IMR-90 (cell line): ENCODE measurements at regions not wholly inside any gene's neighbourhood (a gene's known extent, or its start where the extent isn't known, plus 50 kb on each side); places are given as distances from the start of the nearest gene placed in this dataset.

Experiments used
- ATAC-seq: fragments of 200-7000 bp; cut with Tn5 transposase; 2 replicates; pipeline ENCODE4 v1.9.1; 2020; ENCODE audit warnings: low read depth, mild to moderate bottlenecking, moderate library complexity
- BruUV-seq: library from RNA; stranded (reverse); fragments of 400-500 nt; replicated peaks from 2 replicates; lab custom pipeline; 2021; lab: Mats Ljungman, UMichigan
- CTCF ChIA-PET: fragments of 300-600 bp; formaldehyde crosslinking; extraction: SDS; loops from one replicate; lab custom pipeline; 2021; ENCODE audit warnings: antibody characterized with exemption; lab: Yijun Ruan, JAX
- POLR2A ChIA-PET: fragments of 300-600 bp; sonication (Branson Sonifier 250); formaldehyde crosslinking; loops from one replicate; lab custom pipeline; 2022; ENCODE audit warnings: antibody characterized with exemption; ENCODE audit not compliant: unreplicated experiment; lab: Charles Lee
- DNase-seq: peaks from one replicate; pipeline ENCODE4 v3.0.0; 2013
- H2AFZ ChIP-seq: replicated peaks from 2 replicates; pipeline ENCODE3; 2013; ENCODE audit warnings: low read length, mild to moderate bottlenecking; ENCODE audit not compliant: poor library complexity
- H2AK5ac ChIP-seq: 2 replicates; pipeline ENCODE4 v1.6.1; 2013; ENCODE audit warnings: low read depth, low read length, inconsistent platforms
- H2AK9ac ChIP-seq: replicated peaks from 2 replicates; pipeline ENCODE3; 2013; ENCODE audit warnings: mild to moderate bottlenecking, low read depth, low read length, moderate library complexity; ENCODE audit not compliant: poor library complexity
- H2BK120ac ChIP-seq: 2 replicates; pipeline ENCODE4 v1.6.1; 2013; ENCODE audit warnings: low read depth, low read length, inconsistent platforms
- H2BK15ac ChIP-seq: 3 replicates; pipeline ENCODE4 v1.6.1; 2013; ENCODE audit warnings: low read depth, low read length, inconsistent platforms
- H2BK20ac ChIP-seq: 2 replicates; pipeline ENCODE4 v1.6.1; 2013; ENCODE audit warnings: low read depth, mild to moderate bottlenecking, inconsistent platforms, low read length, moderate library complexity
- H2BK5ac ChIP-seq: 2 replicates; pipeline ENCODE4 v1.6.1; 2013; ENCODE audit warnings: mild to moderate bottlenecking, low read depth, low read length, inconsistent platforms; ENCODE audit not compliant: poor library complexity, severe bottlenecking
- H3K14ac ChIP-seq: replicated peaks from 2 replicates; pipeline ENCODE4 v1.6.1; 2013; ENCODE audit warnings: low read depth, low read length, inconsistent platforms
- H3K18ac ChIP-seq: 2 replicates; pipeline ENCODE4 v1.6.1; 2013; ENCODE audit warnings: low read depth, low read length, control low read depth
- H3K23ac ChIP-seq: 2 replicates; pipeline ENCODE4 v1.6.1; 2013; ENCODE audit warnings: low read depth, low read length, inconsistent platforms
- H3K27ac ChIP-seq: 2 replicates; pipeline ENCODE4 v1.5.1; 2013; ENCODE audit warnings: mild to moderate bottlenecking, control low read depth, low read length; ENCODE audit not compliant: insufficient read depth
- H3K27me3 ChIP-seq: 2 replicates; pipeline ENCODE4 v1.6.1; 2013; ENCODE audit warnings: low read length; ENCODE audit not compliant: control insufficient read depth, insufficient read depth
- H3K36me3 ChIP-seq: 2 replicates; pipeline ENCODE4 v1.6.1; 2013; ENCODE audit warnings: low read length, mixed read lengths; ENCODE audit not compliant: control insufficient read depth, insufficient read depth
- H3K4ac ChIP-seq: 2 replicates; pipeline ENCODE4 v1.6.1; 2013; ENCODE audit warnings: low read depth, low read length, inconsistent platforms
- H3K4me1 ChIP-seq: 2 replicates; pipeline ENCODE4 v1.6.1; 2013; ENCODE audit warnings: low read length, mixed read lengths; ENCODE audit not compliant: control insufficient read depth, insufficient read depth
- H3K4me2 ChIP-seq: 2 replicates; pipeline ENCODE4 v1.6.1; 2013; ENCODE audit warnings: low read depth, mild to moderate bottlenecking, control low read depth, low read length, moderate library complexity
- H3K4me3 ChIP-seq: 2 replicates; pipeline ENCODE4 v1.5.1; 2013; ENCODE audit warnings: low read depth, mild to moderate bottlenecking, control low read depth, low read length, moderate library complexity; ENCODE audit not compliant: insufficient read depth
- H3K56ac ChIP-seq: 2 replicates; pipeline ENCODE4 v1.6.1; 2013; ENCODE audit warnings: low read length, inconsistent platforms; ENCODE audit not compliant: insufficient read depth; ENCODE audit errors: extremely low read depth
- H3K79me1 ChIP-seq, 2 experiments: 2 replicates each; pipeline ENCODE4 v1.6.1; 2013; ENCODE audit warnings: low read length in 2 of 2, inconsistent platforms in 1 of 2, low read depth in 1 of 2
- H3K9ac ChIP-seq: 2 replicates; pipeline ENCODE4 v1.6.1; 2013; ENCODE audit warnings: low read depth, low read length, control low read depth
- H3K9me1 ChIP-seq: 2 replicates; pipeline ENCODE4 v1.6.1; 2013; ENCODE audit warnings: low read length, inconsistent platforms; ENCODE audit not compliant: insufficient read depth
- H3K9me3 ChIP-seq: 2 replicates; pipeline ENCODE4 v1.6.1; 2013; ENCODE audit warnings: low read length; ENCODE audit not compliant: control insufficient read depth, insufficient read depth
- H4K20me1 ChIP-seq: 2 replicates; pipeline ENCODE4 v1.6.1; 2013; ENCODE audit warnings: low read length, inconsistent platforms; ENCODE audit not compliant: insufficient read depth
- H4K5ac ChIP-seq: 2 replicates; pipeline ENCODE4 v1.6.1; 2013; ENCODE audit warnings: mild to moderate bottlenecking, low read depth, low read length, control low read depth
- H4K8ac ChIP-seq, 2 experiments: 2 replicates each; pipeline ENCODE4 v1.6.1; 2013; ENCODE audit warnings: low read depth in 2 of 2, low read length in 2 of 2, control low read depth in 1 of 2, inconsistent platforms in 1 of 2
- H4K91ac ChIP-seq: 2 replicates; pipeline ENCODE4 v1.6.1; 2013; ENCODE audit warnings: low read depth, low read length, inconsistent platforms; ENCODE audit not compliant: insufficient read depth
- BHLHE40 ChIP-seq: fragments of 150-350 bp; IDR thresholded peaks from 2 replicates; pipeline ENCODE4 v1.6.1; 2016; ENCODE audit warnings: mild to moderate bottlenecking, low read depth, low read length
- CEBPB ChIP-seq: IDR thresholded peaks from 2 replicates; pipeline ENCODE4 v1.6.1; 2012; ENCODE audit warnings: low read depth, low read length, improper control_type of control experiment
- CHD1 ChIP-seq: IDR thresholded peaks from 2 replicates; pipeline ENCODE4 v1.6.1; 2012; ENCODE audit warnings: low read depth, low read length, improper control_type of control experiment
- FOS ChIP-seq: fragments of 150-350 bp; IDR thresholded peaks from 2 replicates; pipeline ENCODE4 v1.6.1; 2016; ENCODE audit warnings: low read depth, low read length
- MAFK ChIP-seq: IDR thresholded peaks from 2 replicates; pipeline ENCODE4 v1.6.1; 2012; ENCODE audit warnings: low read depth, low read length, improper control_type of control experiment
- MAZ ChIP-seq: IDR thresholded peaks from 2 replicates; pipeline ENCODE4 v1.6.1; 2012; ENCODE audit warnings: low read depth, mild to moderate bottlenecking, low read length, improper control_type of control experiment, moderate library complexity, borderline replicate concordance
- MXI1 ChIP-seq: IDR thresholded peaks from 2 replicates; pipeline ENCODE4 v1.6.1; 2012; ENCODE audit warnings: low read depth, mild to moderate bottlenecking, low read length, moderate library complexity, borderline replicate concordance
- NFE2L2 ChIP-seq: fragments of 150-350 bp; IDR thresholded peaks from 2 replicates; pipeline ENCODE4 v1.6.1; 2016; ENCODE audit warnings: low read depth, mild to moderate bottlenecking, low read length
- POLR2A ChIP-seq: IDR thresholded peaks from 2 replicates; pipeline ENCODE4 v1.6.1; 2012; ENCODE audit warnings: mild to moderate bottlenecking, low read depth, low read length
- RAD21 ChIP-seq: IDR thresholded peaks from 2 replicates; pipeline ENCODE4 v1.6.1; 2012; ENCODE audit warnings: low read length, improper control_type of control experiment
- RCOR1 ChIP-seq: IDR thresholded peaks from 2 replicates; pipeline ENCODE4 v1.6.1; 2012; ENCODE audit warnings: mild to moderate bottlenecking, low read length, improper control_type of control experiment; ENCODE audit not compliant: insufficient replicate concordance
- RFX5 ChIP-seq: IDR thresholded peaks from 2 replicates; pipeline ENCODE4 v1.8.0; 2012; ENCODE audit warnings: low read depth, mild to moderate bottlenecking, low read length, moderate library complexity
- SMC3 ChIP-seq: fragments of 150-350 bp; IDR thresholded peaks from 2 replicates; pipeline ENCODE4 v1.6.1; 2016; ENCODE audit warnings: low read depth, mild to moderate bottlenecking, antibody characterized with exemption, low read length, moderate library complexity
- WGBS, 2 experiments: methylation state at CpG; one replicate each; pipeline versions ENCODE4 v1.1.5 to v1.1.7; 2013; ENCODE audit warnings: missing lambda C conversion rate in 2 of 2; ENCODE audit not compliant: insufficient read length in 1 of 2; ENCODE audit errors: extremely low coverage in 2 of 2; 5-methylcytosine and 5-hydroxymethylcytosine counted together
- dilution Hi-C: fragments of 300-500 bp; cut with HindIII; formaldehyde crosslinking; loops from one replicate; pipeline ENCODE4 v1.14.3; 2018; ENCODE audit warnings: low sequenced_read_pairs; ENCODE audit not compliant: unreplicated experiment
- in situ Hi-C: fragments of 300-500 bp; cut with MboI; formaldehyde crosslinking; loops from 3 replicates; pipeline ENCODE4 v1.14.3; 2019; ENCODE audit warnings: low sequenced_read_pairs, inconsistent platforms, mixed read lengths
- intact Hi-C: fragments of 100-400 bp; cut with micrococcal nuclease; formaldehyde crosslinking; loops from 2 replicates; pipeline ENCODE4 v1.10.0; 2022
- TF ChIP-seq, protein P1 (sequence below): fragments of 150-350 bp; IDR thresholded peaks from 2 replicates; pipeline ENCODE4 v1.6.1; 2016; ENCODE audit warnings: low read depth, mild to moderate bottlenecking, low read length, moderate library complexity, borderline replicate concordance
- TF ChIP-seq, protein P2 (sequence below): conservative IDR thresholded peaks from 2 replicates; pipeline ENCODE4 v1.5.1; 2012; ENCODE audit warnings: mild to moderate bottlenecking, low read depth, low read length, improper control_type of control experiment
- TF ChIP-seq, protein P3 (sequence below): fragments of 150-350 bp; IDR thresholded peaks from 2 replicates; pipeline ENCODE4 v1.6.1; 2017; ENCODE audit warnings: mild to moderate bottlenecking, antibody characterized with exemption, low read length, low read depth

DNA sequence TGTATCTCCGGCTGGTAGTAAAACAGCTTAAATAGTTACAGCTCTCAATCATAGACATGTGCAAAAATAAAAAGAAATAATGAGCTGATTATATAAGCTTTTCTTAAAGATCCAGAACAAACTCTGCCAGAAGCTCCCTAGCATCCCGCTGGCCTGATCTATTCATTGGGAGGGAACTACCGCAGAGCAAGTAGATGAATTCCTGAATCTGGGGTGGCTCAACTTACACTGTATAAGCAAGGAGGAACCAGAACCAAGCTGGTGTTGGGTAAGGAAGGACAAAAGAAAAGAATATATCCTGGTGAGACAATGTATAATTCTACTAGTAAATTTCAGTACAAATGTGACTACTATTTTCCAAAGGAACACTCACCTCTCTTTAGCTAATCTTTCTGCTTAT, 1122.2 kb downstream of the OLFM4 start:
- POLR2A ChIA-PET = no interaction called here

More for the DNA sequence above, 1122.2 kb downstream of the OLFM4 start:
- H3K4me1 ChIP-seq = no peaks in the 10 kb centered on the region
- no TSS peak for BruUV-seq
- H4K8ac ChIP-seq = no peak overlapping the region
- H3K9me1 ChIP-seq = no peaks in the 10 kb centered on the region
- H2AFZ ChIP-seq = no peak overlapping the region
- 80% methylated on average over 1 of the region's 3 CpGs; no CpG with 5 or more reads in 1 of the 2 experiments for WGBS, 2 experiments
- ATAC-seq (no peak), DNase-seq (no peak)
- in situ Hi-C loops (no loop called here), dilution Hi-C loops (no loop called here), intact Hi-C loops (no loop called here)
- CTCF ChIA-PET = no interaction called here
- no peak overlapping the region for H4K5ac ChIP-seq
- no peak overlapping the region for H2BK20ac ChIP-seq
- H2BK120ac ChIP-seq = no peak overlapping the region
- no peak overlapping the region for H3K4me3 ChIP-seq
- H3K9ac ChIP-seq = no peak overlapping the region
- no peak overlapping the region for H3K18ac ChIP-seq
- H4K20me1 ChIP-seq = no peaks in the 10 kb centered on the region
- no peak overlapping the region for H2AK9ac ChIP-seq
- no peak overlapping the region for H3K4ac ChIP-seq
- no peak overlapping the region for H2AK5ac ChIP-seq
- no peaks in the 10 kb centered on the region for H3K27me3 ChIP-seq
- no peak overlapping the region for H2BK15ac ChIP-seq
- H3K14ac ChIP-seq = no peak overlapping the region
- H3K9me3 ChIP-seq = 0 out of 2 replicates have a peak, but pooled peaks cover 2% of the 10 kb centered on the region
- no peak overlapping the region for H3K4me2 ChIP-seq
- no peak overlapping the region for H2BK5ac ChIP-seq
- no peak overlapping the region for H4K91ac ChIP-seq
- no peaks in the 10 kb centered on the region for H3K79me1 ChIP-seq
- H3K36me3 ChIP-seq = no peaks in the 10 kb centered on the region
- no peak overlapping the region for H3K23ac ChIP-seq
- TF ChIP-seq, protein P1, sequence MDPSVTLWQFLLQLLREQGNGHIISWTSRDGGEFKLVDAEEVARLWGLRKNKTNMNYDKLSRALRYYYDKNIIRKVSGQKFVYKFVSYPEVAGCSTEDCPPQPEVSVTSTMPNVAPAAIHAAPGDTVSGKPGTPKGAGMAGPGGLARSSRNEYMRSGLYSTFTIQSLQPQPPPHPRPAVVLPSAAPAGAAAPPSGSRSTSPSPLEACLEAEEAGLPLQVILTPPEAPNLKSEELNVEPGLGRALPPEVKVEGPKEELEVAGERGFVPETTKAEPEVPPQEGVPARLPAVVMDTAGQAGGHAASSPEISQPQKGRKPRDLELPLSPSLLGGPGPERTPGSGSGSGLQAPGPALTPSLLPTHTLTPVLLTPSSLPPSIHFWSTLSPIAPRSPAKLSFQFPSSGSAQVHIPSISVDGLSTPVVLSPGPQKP = no peak
- no peak for TF ChIP-seq RAD21
- TF ChIP-seq NFE2L2 = no peak
- TF ChIP-seq, protein P2, sequence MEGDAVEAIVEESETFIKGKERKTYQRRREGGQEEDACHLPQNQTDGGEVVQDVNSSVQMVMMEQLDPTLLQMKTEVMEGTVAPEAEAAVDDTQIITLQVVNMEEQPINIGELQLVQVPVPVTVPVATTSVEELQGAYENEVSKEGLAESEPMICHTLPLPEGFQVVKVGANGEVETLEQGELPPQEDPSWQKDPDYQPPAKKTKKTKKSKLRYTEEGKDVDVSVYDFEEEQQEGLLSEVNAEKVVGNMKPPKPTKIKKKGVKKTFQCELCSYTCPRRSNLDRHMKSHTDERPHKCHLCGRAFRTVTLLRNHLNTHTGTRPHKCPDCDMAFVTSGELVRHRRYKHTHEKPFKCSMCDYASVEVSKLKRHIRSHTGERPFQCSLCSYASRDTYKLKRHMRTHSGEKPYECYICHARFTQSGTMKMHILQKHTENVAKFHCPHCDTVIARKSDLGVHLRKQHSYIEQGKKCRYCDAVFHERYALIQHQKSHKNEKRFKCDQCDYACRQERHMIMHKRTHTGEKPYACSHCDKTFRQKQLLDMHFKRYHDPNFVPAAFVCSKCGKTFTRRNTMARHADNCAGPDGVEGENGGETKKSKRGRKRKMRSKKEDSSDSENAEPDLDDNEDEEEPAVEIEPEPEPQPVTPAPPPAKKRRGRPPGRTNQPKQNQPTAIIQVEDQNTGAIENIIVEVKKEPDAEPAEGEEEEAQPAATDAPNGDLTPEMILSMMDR = no peak
- TF ChIP-seq, protein P3, sequence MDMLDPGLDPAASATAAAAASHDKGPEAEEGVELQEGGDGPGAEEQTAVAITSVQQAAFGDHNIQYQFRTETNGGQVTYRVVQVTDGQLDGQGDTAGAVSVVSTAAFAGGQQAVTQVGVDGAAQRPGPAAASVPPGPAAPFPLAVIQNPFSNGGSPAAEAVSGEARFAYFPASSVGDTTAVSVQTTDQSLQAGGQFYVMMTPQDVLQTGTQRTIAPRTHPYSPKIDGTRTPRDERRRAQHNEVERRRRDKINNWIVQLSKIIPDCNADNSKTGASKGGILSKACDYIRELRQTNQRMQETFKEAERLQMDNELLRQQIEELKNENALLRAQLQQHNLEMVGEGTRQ = no peak
- no peak for TF ChIP-seq MAZ
- no peak for TF ChIP-seq FOS
- no peak for TF ChIP-seq BHLHE40
- TF ChIP-seq CEBPB = no peak
- no peak for TF ChIP-seq SMC3
- TF ChIP-seq RCOR1 = no peak
- TF ChIP-seq POLR2A = no peak
- no peak for TF ChIP-seq CHD1
- no peak for TF ChIP-seq RFX5
- no peak for TF ChIP-seq MAFK
- no peak for TF ChIP-seq MXI1
- no peak overlapping the region for H3K27ac ChIP-seq
- H3K56ac ChIP-seq = no peak overlapping the region
